Mesodermal cell (in vitro differentiated cells): ENCODE measurements at regions not wholly inside any gene's neighbourhood (a gene's known extent, or its start where the extent isn't known, plus 50 kb on each side); places are given as distances from the start of the nearest gene placed in this dataset.
"Not testable (repeated sequence)": the region's sequence is repeated elsewhere in the genome, so short reads cannot be mapped to it uniquely, and the experiment has no call there.

Source experiments
- H3K27ac ChIP-seq: 2 replicates; pipeline ENCODE4 v1.7.0; 2013; ENCODE audit warnings: mild to moderate bottlenecking, low read depth, low read length, moderate library complexity; ENCODE audit not compliant: severe bottlenecking
- H3K36me3 ChIP-seq: 2 replicates; pipeline ENCODE4 v1.7.1; 2013; ENCODE audit warnings: mild to moderate bottlenecking, low read length, moderate library complexity; ENCODE audit not compliant: control insufficient read depth, insufficient read depth
- H3K4me1 ChIP-seq: one replicate; pipeline ENCODE4 v1.7.1; 2013; ENCODE audit warnings: mild to moderate bottlenecking, low read length; ENCODE audit not compliant: insufficient read depth, control insufficient read depth, poor library complexity, severe bottlenecking
- H3K4me3 ChIP-seq: 2 replicates; pipeline ENCODE4 v1.7.0; 2013; ENCODE audit warnings: low read length, control low read depth, mild to moderate bottlenecking; ENCODE audit not compliant: insufficient read depth, poor library complexity, severe bottlenecking; ENCODE audit errors: extremely low read depth
- H3K9me3 ChIP-seq: 2 replicates; pipeline ENCODE4 v1.7.1; 2013; ENCODE audit warnings: mild to moderate bottlenecking, low read length, moderate library complexity; ENCODE audit not compliant: control insufficient read depth
- WGBS, 2 experiments: methylation state at CpG; one replicate each; pipeline ENCODE4 v1.1.5; 2013; ENCODE audit warnings: missing lambda C conversion rate in 2 of 2; ENCODE audit not compliant: insufficient coverage in 2 of 2; 5-methylcytosine and 5-hydroxymethylcytosine counted together

DNA sequence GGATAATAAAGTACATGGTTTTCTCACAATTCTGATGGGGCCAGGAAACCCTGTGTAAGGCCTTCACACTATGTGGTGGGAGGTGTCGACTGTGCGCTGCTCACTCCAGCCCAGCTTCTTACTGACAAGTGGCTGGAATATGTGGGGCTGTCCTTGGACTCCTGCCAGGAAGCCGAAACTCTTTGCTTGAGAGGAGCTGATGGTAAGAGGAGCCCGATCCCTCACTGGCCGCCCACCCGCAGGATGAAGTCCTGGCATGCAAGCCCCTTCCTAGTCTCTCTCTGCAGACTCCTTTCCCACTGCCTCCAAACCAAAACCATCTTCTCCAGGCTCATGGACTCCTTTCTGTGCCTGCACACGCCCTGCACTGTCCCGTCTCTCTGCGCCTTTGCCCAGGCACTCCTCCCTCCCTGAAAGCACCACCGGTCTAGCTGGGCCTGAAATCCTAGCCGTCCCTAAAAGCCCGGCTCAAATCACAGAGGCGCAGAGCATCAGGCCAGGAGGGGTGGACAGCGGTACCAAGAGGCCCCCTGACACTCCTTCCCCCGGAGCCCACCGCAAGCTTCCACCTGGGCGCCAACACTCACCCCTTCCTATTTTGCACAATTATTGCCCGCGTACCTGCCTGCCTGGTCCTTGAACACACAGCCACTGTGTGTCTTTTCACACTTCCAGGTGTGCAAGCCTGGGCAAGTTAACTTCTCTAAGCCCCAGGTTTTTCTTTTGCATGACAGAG, 125.8 kb upstream of the ZNF746 start:
- not testable (repeated sequence) for H3K27ac ChIP-seq, H3K9me3 ChIP-seq, H3K4me1 ChIP-seq
- WGBS, 2 experiments = 43 to 54% methylated on average over 8 to 10 of the region's 19 CpGs
- Histone ChIP-seq H3K4me3 (peak overlapping the region; percentile 85), H3K36me3 (peaks cover 35% of the 10 kb centered on the region)

DNA sequence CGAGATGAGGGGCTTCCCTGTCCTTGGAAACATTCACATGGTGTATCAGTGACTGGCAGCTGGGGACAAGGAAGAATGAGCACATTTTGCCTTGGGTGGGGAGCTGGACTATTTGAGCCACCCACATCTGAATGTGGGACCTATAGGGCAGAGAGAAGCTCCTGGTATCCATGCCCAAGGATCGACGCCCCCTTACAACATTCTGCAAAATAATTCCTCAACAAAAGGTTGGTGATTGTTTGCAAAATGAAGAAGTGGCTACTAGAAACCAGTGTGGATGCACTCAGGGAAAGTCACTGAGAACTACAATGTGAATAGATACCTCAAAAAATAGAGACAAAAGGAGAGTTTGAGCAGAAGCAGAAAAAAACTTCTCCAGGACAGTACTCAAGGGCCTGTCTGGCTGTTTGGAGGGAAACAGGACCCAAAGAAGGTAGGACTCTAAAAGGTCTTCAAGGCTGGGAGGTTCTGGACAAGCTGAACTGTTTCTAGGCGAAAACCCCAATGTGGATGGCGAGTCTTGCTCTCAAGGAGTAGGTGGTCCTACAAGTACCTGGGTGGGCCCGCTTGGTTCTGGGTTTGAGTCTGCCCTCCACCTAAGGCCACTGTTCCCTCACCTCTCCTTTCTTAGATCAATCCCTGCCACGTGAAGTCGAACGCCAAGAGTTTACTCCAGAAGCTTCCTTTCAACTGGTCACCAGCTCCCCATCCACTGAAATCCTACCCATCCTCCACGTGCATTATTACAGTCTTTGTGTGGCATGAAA, 125.0 kb upstream of the ZNF746 start:
- Histone ChIP-seq H3K4me3 (peak overlapping the region; percentile 85), H3K9me3 (no peaks in the 10 kb centered on the region), H3K27ac (no peak overlapping the region), H3K36me3 (peaks cover 42% of the 10 kb centered on the region), H3K4me1 (peaks cover 8% of the 10 kb centered on the region)
- WGBS, 2 experiments = 95% methylated on average over 6 to 7 of the region's 10 CpGs

DNA sequence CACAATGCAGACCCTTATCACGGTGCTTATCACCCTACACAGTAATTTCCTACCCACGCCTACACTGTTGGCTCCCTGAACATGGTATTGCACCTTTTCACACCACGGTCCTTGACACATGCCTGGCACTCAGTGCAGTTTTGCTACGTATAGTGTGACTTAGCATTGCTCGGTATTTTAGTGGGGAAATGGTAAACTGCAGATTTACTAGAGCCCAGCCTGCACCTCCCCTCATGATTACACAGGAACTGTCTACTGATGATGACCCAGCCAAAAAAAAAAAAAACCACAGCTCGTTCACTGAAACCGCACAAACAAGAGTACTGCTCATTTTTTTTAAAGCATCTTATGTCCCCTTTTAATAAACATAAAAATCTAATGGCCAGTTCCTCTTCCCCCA, 124.2 kb upstream of the ZNF746 start:
- 98 to 100% methylated on average over 5 to 6 of the region's 7 CpGs for WGBS, 2 experiments
- Histone ChIP-seq H3K9me3 (no peaks in the 10 kb centered on the region), H3K4me3 (no peak overlapping the region), H3K4me1 (peaks cover 8% of the 10 kb centered on the region), H3K27ac (no peak overlapping the region), H3K36me3 (peaks cover 49% of the 10 kb centered on the region)

- Histone ChIP-seq H3K9me3 (no peaks in the 10 kb centered on the region), H3K4me3 (no peak overlapping the region), H3K4me1 (peaks cover 8% of the 10 kb centered on the region), H3K27ac (no peak overlapping the region), H3K36me3 (peaks cover 57% of the 10 kb centered on the region)
- WGBS, 2 experiments = 96 to 100% methylated on average over 4 to 10 of the region's 14 CpGs
These were observed 123.4 kb upstream of the ZNF746 start for GRCh38 chr7:149620961-149621360.

DNA sequence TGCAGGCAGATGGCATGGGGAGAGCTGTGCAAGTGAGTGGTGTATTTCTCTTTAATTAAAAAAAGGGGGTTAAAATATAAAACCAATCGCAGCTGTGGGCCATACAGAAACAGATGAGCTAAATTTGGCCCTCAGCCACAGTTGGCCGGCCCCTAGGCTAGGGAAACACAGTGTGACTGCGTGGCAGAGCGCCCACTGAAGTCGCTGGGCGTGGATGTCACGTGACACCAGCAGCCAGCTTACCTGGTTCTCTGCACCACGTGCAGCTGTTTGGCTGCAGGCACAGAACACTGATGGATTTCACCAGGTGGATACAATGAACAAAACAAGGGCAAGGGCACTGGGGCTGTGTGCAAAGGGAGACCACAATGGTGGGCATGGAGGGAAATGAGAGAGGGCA, 119.3 kb upstream of the ZNF746 start:
- peaks cover 87% of the 10 kb centered on the region for H3K36me3 ChIP-seq
- H3K4me1 ChIP-seq = no peaks in the 10 kb centered on the region
- 95 to 97% methylated on average over 8 of the region's 8 CpGs for WGBS, 2 experiments
- H3K4me3 ChIP-seq = no peak overlapping the region
- no peaks in the 10 kb centered on the region for H3K9me3 ChIP-seq
- no peak overlapping the region for H3K27ac ChIP-seq

DNA sequence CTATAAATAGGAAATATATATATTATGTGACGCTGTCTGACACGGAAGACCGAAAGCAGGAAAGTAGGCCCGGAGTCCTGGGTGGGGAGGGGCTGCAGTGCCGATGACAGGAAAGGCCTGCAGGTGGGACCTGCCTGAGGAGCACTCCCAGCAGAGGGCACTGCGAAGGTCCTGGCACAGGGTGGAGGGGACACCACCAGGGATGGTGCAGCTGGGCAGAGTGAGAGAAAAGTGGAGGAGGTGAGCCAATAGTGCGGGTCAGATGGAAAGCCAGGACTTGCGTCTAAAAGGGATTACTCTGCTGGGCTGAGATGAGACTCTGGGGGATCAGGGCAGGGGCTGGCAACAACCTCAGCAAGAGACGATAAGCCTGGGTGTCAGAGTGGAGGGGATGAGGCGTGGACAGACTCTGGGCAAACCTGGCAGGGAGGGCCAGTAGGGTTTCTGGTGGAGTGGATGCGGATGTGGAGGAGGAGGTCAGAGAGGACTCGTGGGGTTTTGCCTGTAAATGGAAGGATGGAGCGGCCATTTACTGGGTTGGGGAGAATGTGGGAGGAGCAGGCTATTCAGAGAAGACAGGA, 118.2 kb upstream of the ZNF746 start:
- 91 to 94% methylated on average over 12 of the region's 13 CpGs for WGBS, 2 experiments
- peaks cover 90% of the 10 kb centered on the region for H3K36me3 ChIP-seq

GRCh38 chr7:149610441-149611011, 112.9 kb upstream of the ZNF746 start:
- no peak overlapping the region for H3K4me3 ChIP-seq
- peaks cover 85% of the 10 kb centered on the region for H3K36me3 ChIP-seq
- no peaks in the 10 kb centered on the region for H3K4me1 ChIP-seq
- H3K9me3 ChIP-seq = no peaks in the 10 kb centered on the region
- no peak overlapping the region for H3K27ac ChIP-seq
- 94 to 95% methylated on average over 3 of the region's 4 CpGs for WGBS, 2 experiments

More for the DNA sequence above, 118.2 kb upstream of the ZNF746 start:
- Histone ChIP-seq H3K4me3 (no peak overlapping the region), H3K4me1 (no peaks in the 10 kb centered on the region), H3K9me3 (no peaks in the 10 kb centered on the region), H3K27ac (no peak overlapping the region)

DNA sequence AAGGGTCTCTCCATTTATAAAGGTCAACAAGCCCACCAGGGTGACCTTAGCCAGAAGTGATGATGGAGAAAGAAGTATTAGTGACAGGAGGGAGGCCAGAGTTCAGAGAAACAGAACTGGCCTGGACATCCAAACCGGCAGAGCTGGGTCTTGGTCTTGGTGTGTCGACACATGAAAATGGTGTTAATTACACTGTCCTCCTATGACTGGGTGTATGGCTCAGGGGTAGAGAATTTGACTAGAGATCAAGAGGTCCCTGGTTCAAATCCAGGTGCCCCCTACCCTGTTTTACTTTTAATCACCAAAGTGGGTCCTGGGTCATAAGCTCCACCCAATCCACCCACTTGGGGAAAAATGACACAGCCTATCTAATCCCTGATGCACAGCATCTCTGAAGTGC, 110.6 kb upstream of the ZNF746 start:
- H3K36me3 ChIP-seq = peaks cover 88% of the 10 kb centered on the region
- WGBS, 2 experiments = 84 to 100% methylated on average over 2 of the region's 2 CpGs
- H3K9me3 ChIP-seq = no peaks in the 10 kb centered on the region
- H3K4me1 ChIP-seq = no peaks in the 10 kb centered on the region
- no peak overlapping the region for H3K4me3 ChIP-seq
- H3K27ac ChIP-seq = no peak overlapping the region

GRCh38 chr7:149607683-149608082, 110.1 kb upstream of the ZNF746 start:
- 100% methylated on average over 1 of the region's 4 CpGs for WGBS, 2 experiments
- no peaks in the 10 kb centered on the region for H3K4me1 ChIP-seq

GRCh38 chr7:149606826-149607225, 109.2 kb upstream of the ZNF746 start:
- WGBS, 2 experiments = 85 to 96% methylated on average over 2 to 4 of the region's 4 CpGs
- H3K36me3 ChIP-seq = peaks cover 88% of the 10 kb centered on the region

More at GRCh38 chr7:149607683-149608082, 110.1 kb upstream of the ZNF746 start:
- Histone ChIP-seq H3K36me3 (peaks cover 88% of the 10 kb centered on the region), H3K4me3 (no peak overlapping the region), H3K27ac (no peak overlapping the region), H3K9me3 (no peaks in the 10 kb centered on the region)

More at GRCh38 chr7:149606826-149607225, 109.2 kb upstream of the ZNF746 start:
- H3K27ac ChIP-seq = no peak overlapping the region
- H3K9me3 ChIP-seq = no peaks in the 10 kb centered on the region
- H3K4me3 ChIP-seq = no peak overlapping the region
- H3K4me1 ChIP-seq = no peaks in the 10 kb centered on the region
